Right lobe of liver (tissue), 4 donors: ENCODE measurements at regions not wholly inside any gene's neighbourhood (a gene's known extent, or its start where the extent isn't known, plus 50 kb on each side); places are given as distances from the start of the nearest gene placed in this dataset.

Source experiments
- CTCF ChIP-seq, 4 donors: fragments of 200-600 bp in 3 of 4; fragments of 450-650 bp in 1 of 4; IDR thresholded peaks; one replicate each; pipeline versions ENCODE4 v1.5.1 to v1.8.0; 2016 to 2022; ENCODE audit warnings: antibody characterized with exemption in 4 of 4, mild to moderate bottlenecking in 2 of 4
- POLR2A ChIP-seq: fragments of 450-650 bp; IDR thresholded peaks from one replicate; pipeline ENCODE4 v1.6.1; 2017; ENCODE audit warnings: antibody characterized with exemption, mild to moderate bottlenecking
- donor health status: DM: no; HTN: no; CAD: no.
- donor health status: DM: no; HTN: no; CAD: no.
- donor health status: DM: no; HTN: yes; CAD: no.

- TF ChIP-seq POLR2A: no peak
- no peak for TF ChIP-seq CTCF (IDR thresholded peaks at IDR 0.05)
These were observed 127.7 kb upstream of the DLX2 start for GRCh38 chr2:172230332-172230888.
